T-helper 2 cell treated with Interferon-gamma antibody and Interleukin-4, amounts not matched to agents 5 μg/mL and 100 μg/mL, for 36 hours (primary cell): ENCODE measurements at regions not wholly inside any gene's neighbourhood (a gene's known extent, or its start where the extent isn't known, plus 50 kb on each side); places are given as distances from the start of the nearest gene placed in this dataset.

Experiments
- DNase-seq: peaks from one replicate; pipeline ENCODE4 v3.0.0; 2021; ENCODE audit warnings: low spot score
- H3K27ac Mint-ChIP-seq: one replicate; pipeline ENCODE4 v1.8.0; 2021; ENCODE audit warnings: mild to moderate bottlenecking, mixed read lengths
- H3K27me3 Mint-ChIP-seq: one replicate; pipeline ENCODE4 v1.8.0; 2021; ENCODE audit warnings: low read depth, mixed read lengths
- H3K36me3 Mint-ChIP-seq: one replicate; pipeline ENCODE4 v1.8.0; 2021; ENCODE audit warnings: low read depth, mixed read lengths
- H3K4me1 Mint-ChIP-seq: one replicate; pipeline ENCODE4 v1.8.0; 2021; ENCODE audit warnings: low read depth, mixed read lengths
- H3K4me3 Mint-ChIP-seq: one replicate; pipeline ENCODE4 v1.8.0; 2022; ENCODE audit warnings: mild to moderate bottlenecking, moderate library complexity, mixed read lengths
- H3K9me3 Mint-ChIP-seq: one replicate; pipeline ENCODE4 v1.8.0; 2021; ENCODE audit warnings: mixed read lengths

- Mint-ChIP-seq H3K4me1 (no peaks in the 10 kb centered on the region), H3K9me3 (no peaks in the 10 kb centered on the region), H3K27ac (no peak overlapping the region), H3K27me3 (no peaks in the 10 kb centered on the region), H3K36me3 (no peaks in the 10 kb centered on the region), H3K4me3 (no peak overlapping the region)
- no peak for DNase-seq
Observed at GRCh38 chr5:35468811-35469210, 148.9 kb upstream of the SPEF2 start.

- Mint-ChIP-seq H3K4me3 (no peak overlapping the region), H3K27me3 (no peaks in the 10 kb centered on the region), H3K9me3 (no peaks in the 10 kb centered on the region), H3K27ac (no peak overlapping the region), H3K4me1 (no peaks in the 10 kb centered on the region), H3K36me3 (no peaks in the 10 kb centered on the region)
- no peak for DNase-seq
Observed at GRCh38 chr5:35466746-35467145, 150.9 kb upstream of the SPEF2 start.

- Mint-ChIP-seq H3K27me3 (no peaks in the 10 kb centered on the region), H3K4me1 (no peaks in the 10 kb centered on the region), H3K4me3 (no peak overlapping the region), H3K27ac (no peak overlapping the region), H3K36me3 (no peaks in the 10 kb centered on the region), H3K9me3 (no peaks in the 10 kb centered on the region)
- DNase-seq: no peak
Observed at GRCh38 chr5:35464757-35465156, 152.9 kb upstream of the SPEF2 start.

GRCh38 chr5:35461530-35461929 lies 156.1 kb upstream of the SPEF2 start:
- Mint-ChIP-seq H3K4me1 (no peaks in the 10 kb centered on the region), H3K27ac (no peak overlapping the region), H3K27me3 (no peaks in the 10 kb centered on the region), H3K9me3 (no peaks in the 10 kb centered on the region), H3K4me3 (no peak overlapping the region), H3K36me3 (no peaks in the 10 kb centered on the region)
- DNase-seq: no peak

- Mint-ChIP-seq H3K36me3 (no peaks in the 10 kb centered on the region), H3K4me3 (no peak overlapping the region), H3K4me1 (no peaks in the 10 kb centered on the region), H3K27me3 (no peaks in the 10 kb centered on the region), H3K9me3 (no peaks in the 10 kb centered on the region), H3K27ac (no peak overlapping the region)
- DNase-seq: no peak
Observed at GRCh38 chr5:35458824-35459207, 158.8 kb upstream of the SPEF2 start.

- no peak overlapping the region for H3K27ac Mint-ChIP-seq
- no peaks in the 10 kb centered on the region for H3K27me3 Mint-ChIP-seq
- no peaks in the 10 kb centered on the region for H3K4me1 Mint-ChIP-seq
Observed at GRCh38 chr5:35457912-35458823, 159.5 kb upstream of the SPEF2 start.

GRCh38 chr5:35456506-35456905 lies 161.2 kb upstream of the SPEF2 start:
- H3K4me1 Mint-ChIP-seq: no peaks in the 10 kb centered on the region
- no peak overlapping the region for H3K4me3 Mint-ChIP-seq
- H3K27me3 Mint-ChIP-seq: no peaks in the 10 kb centered on the region
- no peaks in the 10 kb centered on the region for H3K9me3 Mint-ChIP-seq
- no peak overlapping the region for H3K27ac Mint-ChIP-seq
- H3K36me3 Mint-ChIP-seq: no peaks in the 10 kb centered on the region
- DNase-seq: no peak

More at GRCh38 chr5:35457912-35458823, 159.5 kb upstream of the SPEF2 start:
- H3K9me3 Mint-ChIP-seq: no peaks in the 10 kb centered on the region
- DNase-seq: no peak
- H3K4me3 Mint-ChIP-seq: no peak overlapping the region
- H3K36me3 Mint-ChIP-seq: no peaks in the 10 kb centered on the region

GRCh38 chr5:35454011-35454525 lies 163.6 kb upstream of the SPEF2 start:
- DNase-seq: no peak
- H3K36me3 Mint-ChIP-seq: no peaks in the 10 kb centered on the region
- H3K4me3 Mint-ChIP-seq: no peak overlapping the region
- no peaks in the 10 kb centered on the region for H3K4me1 Mint-ChIP-seq
- no peaks in the 10 kb centered on the region for H3K27me3 Mint-ChIP-seq
- H3K27ac Mint-ChIP-seq: no peak overlapping the region
- no peaks in the 10 kb centered on the region for H3K9me3 Mint-ChIP-seq

- DNase-seq: no peak
- Mint-ChIP-seq H3K27ac (no peak overlapping the region), H3K4me1 (no peaks in the 10 kb centered on the region), H3K9me3 (no peaks in the 10 kb centered on the region), H3K27me3 (peaks cover 6% of the 10 kb centered on the region), H3K36me3 (no peaks in the 10 kb centered on the region), H3K4me3 (no peak overlapping the region)
Observed at GRCh38 chr5:35443803-35444595, 173.7 kb upstream of the SPEF2 start.

- peaks cover 14% of the 10 kb centered on the region for H3K27me3 Mint-ChIP-seq
- no peaks in the 10 kb centered on the region for H3K9me3 Mint-ChIP-seq
- no peak for DNase-seq
- H3K4me3 Mint-ChIP-seq: no peak overlapping the region
- no peak overlapping the region for H3K27ac Mint-ChIP-seq
- H3K36me3 Mint-ChIP-seq: no peaks in the 10 kb centered on the region
- H3K4me1 Mint-ChIP-seq: no peaks in the 10 kb centered on the region
Observed at GRCh38 chr5:35442885-35443639, 174.6 kb upstream of the SPEF2 start.

GRCh38 chr5:35440409-35440808 lies 177.3 kb upstream of the SPEF2 start:
- H3K36me3 Mint-ChIP-seq: no peaks in the 10 kb centered on the region
- no peaks in the 10 kb centered on the region for H3K9me3 Mint-ChIP-seq
- no peak overlapping the region for H3K4me3 Mint-ChIP-seq
- no peak for DNase-seq
- no peaks in the 10 kb centered on the region for H3K4me1 Mint-ChIP-seq
- peaks cover 17% of the 10 kb centered on the region for H3K27me3 Mint-ChIP-seq
- H3K27ac Mint-ChIP-seq: no peak overlapping the region

- H3K9me3 Mint-ChIP-seq: no peaks in the 10 kb centered on the region
- H3K4me3 Mint-ChIP-seq: no peak overlapping the region
- no peak overlapping the region for H3K27ac Mint-ChIP-seq
- peaks cover 18% of the 10 kb centered on the region for H3K27me3 Mint-ChIP-seq
- no peaks in the 10 kb centered on the region for H3K4me1 Mint-ChIP-seq
- H3K36me3 Mint-ChIP-seq: no peaks in the 10 kb centered on the region
- DNase-seq: no peak
Observed at GRCh38 chr5:35438786-35439185, 178.9 kb upstream of the SPEF2 start.

GRCh38 chr5:35438288-35438687 lies 179.4 kb upstream of the SPEF2 start:
- Mint-ChIP-seq H3K27ac (no peak overlapping the region), H3K27me3 (peaks cover 18% of the 10 kb centered on the region), H3K4me1 (no peaks in the 10 kb centered on the region), H3K4me3 (no peak overlapping the region), H3K9me3 (no peaks in the 10 kb centered on the region), H3K36me3 (no peaks in the 10 kb centered on the region)
- DNase-seq: no peak
